H1 (cell line): ENCODE measurements at regions not wholly inside any gene's neighbourhood (a gene's known extent, or its start where the extent isn't known, plus 50 kb on each side); places are given as distances from the start of the nearest gene placed in this dataset.

Source experiments
- CTCF ChIA-PET: fragments of 300-600 bp; sonication (Branson Sonifier 250); formaldehyde crosslinking; loops from one replicate; lab custom pipeline; 2021; ENCODE audit not compliant: partially characterized antibody; lab: Charles Lee
- POLR2A ChIA-PET: fragments of 300-600 bp; sonication (Branson Sonifier 250); formaldehyde crosslinking; loops from one replicate; lab custom pipeline; 2021; ENCODE audit warnings: inconsistent platforms; ENCODE audit not compliant: partially characterized antibody; lab: Charles Lee
- DNase-seq, 2 experiments: peaks; one replicate each; pipeline versions ENCODE4 v3.0.0 to v3.0.0-alpha.2; 2010 to 2022; ENCODE audit warnings: low spot score in 2 of 2, low read depth in 1 of 2, mixed read lengths in 1 of 2
- FAIRE-seq: peaks from 2 replicates; lab custom pipeline; 2011; peaks lifted over from hg19 to GRCh38; lab: Jason Lieb, UNC
- H2AFZ ChIP-seq: 2 replicates; pipeline ENCODE4 v1.8.1; 2012; ENCODE audit warnings: low read length, inconsistent platforms
- H2AK5ac ChIP-seq: 2 replicates; pipeline ENCODE4 v1.6.1; 2013; ENCODE audit warnings: low read depth, low read length
- H2BK120ac ChIP-seq: replicated peaks from 2 replicates; pipeline ENCODE3; 2013; ENCODE audit warnings: low read depth, low read length, inconsistent platforms
- H2BK12ac ChIP-seq: 2 replicates; pipeline ENCODE4 v1.6.1; 2013; ENCODE audit warnings: low read depth, low read length
- H2BK15ac ChIP-seq: 2 replicates; pipeline ENCODE4 v1.6.1; 2013; ENCODE audit warnings: low read length
- H2BK20ac ChIP-seq: 2 replicates; pipeline ENCODE4 v1.6.1; 2013; ENCODE audit warnings: low read length
- H2BK5ac ChIP-seq: 2 replicates; pipeline ENCODE4 v1.6.1; 2013; ENCODE audit warnings: low read depth, low read length
- H3K14ac ChIP-seq: 2 replicates; pipeline ENCODE4 v1.6.1; 2013; ENCODE audit warnings: inconsistent platforms; ENCODE audit not compliant: insufficient read length
- H3K18ac ChIP-seq: 2 replicates; pipeline ENCODE4 v1.6.1; 2013; ENCODE audit warnings: low read length; ENCODE audit errors: extremely low read depth
- H3K23ac ChIP-seq: 2 replicates; pipeline ENCODE4 v1.6.1; 2013; ENCODE audit warnings: inconsistent platforms; ENCODE audit not compliant: insufficient read length
- H3K23me2 ChIP-seq: 2 replicates; pipeline ENCODE4 v1.6.1; 2013; ENCODE audit warnings: low read depth, low read length
- H3K27ac ChIP-seq: 2 replicates; pipeline ENCODE4 v1.6.1; 2011; ENCODE audit warnings: low read depth, low read length, inconsistent platforms
- H3K27me3 ChIP-seq, 4 experiments: replicated peaks in 1 of 4; 1 replicate in 1 of 4; 2 replicates in 3 of 4; pipeline versions ENCODE4 v1.6.1 to v1.8.1; 2011 to 2013; ENCODE audit warnings: low read length in 3 of 4, mild to moderate bottlenecking in 3 of 4, inconsistent platforms in 2 of 4, mixed read lengths in 2 of 4, moderate library complexity in 1 of 4; ENCODE audit not compliant: control insufficient read depth in 3 of 4, insufficient read depth in 3 of 4; ENCODE audit errors: extremely low read depth in 1 of 4
- H3K36me3 ChIP-seq, 4 experiments: 2 replicates each; pipeline versions ENCODE4 v1.6.1 to v1.8.1; 2011 to 2013; ENCODE audit warnings: mild to moderate bottlenecking in 4 of 4, low read length in 3 of 4, moderate library complexity in 2 of 4, control low read depth in 1 of 4, inconsistent platforms in 1 of 4; ENCODE audit not compliant: insufficient read depth in 4 of 4, control insufficient read depth in 2 of 4
- H3K4ac ChIP-seq: replicated peaks from 2 replicates; pipeline ENCODE3; 2013; ENCODE audit warnings: low read length, low read depth, mixed read lengths, inconsistent platforms; ENCODE audit not compliant: insufficient read length
- H3K4me1 ChIP-seq, 4 experiments: replicated peaks in 1 of 4; 1 replicate in 1 of 4; 2 replicates in 3 of 4; pipeline versions ENCODE4 v1.6.1 to v1.8.1; 2011 to 2013; ENCODE audit warnings: low read length in 3 of 4, inconsistent platforms in 2 of 4, mixed read lengths in 1 of 4; ENCODE audit not compliant: insufficient read depth in 4 of 4, control insufficient read depth in 3 of 4
- H3K4me2 ChIP-seq, 2 experiments: 2 replicates each; pipeline versions ENCODE4 v1.6.1 to v1.8.1; 2011 to 2013; ENCODE audit warnings: low read depth in 2 of 2, low read length in 2 of 2, control low read depth in 1 of 2, inconsistent platforms in 1 of 2, mild to moderate bottlenecking in 1 of 2; ENCODE audit not compliant: insufficient read depth in 1 of 2
- H3K4me3 ChIP-seq, 4 experiments: fragments of 200-600, 300-600 bp in 1 of 4; sonication (generic), shearing (Covaris generic), sonication (Bioruptor Twin) in 1 of 4; 2 replicates each; pipeline versions ENCODE4 v1.5.1 to v1.8.1; 2011 to 2016; ENCODE audit warnings: low read length in 4 of 4, low read depth in 3 of 4, control low read depth in 2 of 4, inconsistent platforms in 2 of 4, mild to moderate bottlenecking in 2 of 4, mixed read lengths in 1 of 4, moderate library complexity in 1 of 4; ENCODE audit not compliant: insufficient read depth in 2 of 4; ENCODE audit errors: extremely low read depth in 1 of 4
- H3K56ac ChIP-seq: replicated peaks from 2 replicates; pipeline ENCODE3; 2013; ENCODE audit warnings: low read depth, mild to moderate bottlenecking, mixed read lengths, low read length, inconsistent platforms; ENCODE audit not compliant: insufficient read length
- H3K79me1 ChIP-seq: 2 replicates; pipeline ENCODE4 v1.6.1; 2013; ENCODE audit warnings: low read depth, low read length, control low read depth
- H3K79me2 ChIP-seq, 2 experiments: 2 replicates each; pipeline versions ENCODE4 v1.6.1 to v1.8.1; 2012 to 2013; ENCODE audit warnings: low read length in 2 of 2, mild to moderate bottlenecking in 2 of 2, inconsistent platforms in 1 of 2; ENCODE audit not compliant: insufficient read depth in 2 of 2, control insufficient read depth in 1 of 2
- H3K9ac ChIP-seq, 4 experiments: replicated peaks in 1 of 4; 1 replicate in 1 of 4; 2 replicates in 3 of 4; pipeline versions ENCODE4 v1.6.1 to v1.8.1; 2011 to 2013; ENCODE audit warnings: low read depth in 3 of 4, low read length in 3 of 4, control low read depth in 2 of 4, mild to moderate bottlenecking in 2 of 4, moderate library complexity in 2 of 4, inconsistent platforms in 1 of 4; ENCODE audit errors: extremely low read depth in 1 of 4
- H3K9me3 ChIP-seq, 2 experiments: 2 replicates each; pipeline versions ENCODE4 v1.6.1 to v1.8.1; 2012 to 2013; ENCODE audit warnings: mild to moderate bottlenecking in 2 of 2, moderate library complexity in 2 of 2, control low read depth in 1 of 2, inconsistent platforms in 1 of 2, low read depth in 1 of 2, low read length in 1 of 2, mixed read lengths in 1 of 2; ENCODE audit not compliant: insufficient read depth in 2 of 2
- H4K20me1 ChIP-seq, 2 experiments: replicated peaks in 1 of 2; 2 replicates each; pipeline versions ENCODE3 to v1.8.1; 2011 to 2013; ENCODE audit warnings: inconsistent platforms in 2 of 2, low read length in 2 of 2, mild to moderate bottlenecking in 1 of 2; ENCODE audit not compliant: insufficient read depth in 2 of 2, control insufficient read depth in 1 of 2
- H4K5ac ChIP-seq: 2 replicates; pipeline ENCODE4 v1.6.1; 2013; ENCODE audit warnings: low read length, low read depth, mixed read lengths, inconsistent platforms; ENCODE audit not compliant: insufficient read length
- H4K8ac ChIP-seq: 2 replicates; pipeline ENCODE4 v1.8.0; 2013; ENCODE audit warnings: mild to moderate bottlenecking, moderate library complexity, low read length, inconsistent platforms; ENCODE audit not compliant: insufficient read depth; ENCODE audit errors: extremely low read depth
- H4K91ac ChIP-seq: replicated peaks from 2 replicates; pipeline ENCODE3; 2013; ENCODE audit warnings: low read length, mixed read lengths, inconsistent platforms; ENCODE audit not compliant: insufficient read length
- BRCA1 ChIP-seq: IDR thresholded peaks from 2 replicates; pipeline ENCODE4 v1.6.1; 2012; ENCODE audit warnings: low read depth, low read length, improper control_type of control experiment
- CBX5 ChIP-seq: fragments of 300-800, 300-1000 bp; sonication (generic); IDR thresholded peaks from 2 replicates; pipeline ENCODE4 v1.7.1; 2016; ENCODE audit warnings: antibody characterized with exemption, low read length, low read depth
- CREB1 ChIP-seq: IDR thresholded peaks from 2 replicates; pipeline ENCODE4 v1.6.1; 2012; ENCODE audit warnings: inconsistent platforms
- EZH2 ChIP-seq: fragments of 200-600 bp; sonication (generic); IDR thresholded peaks from 2 replicates; pipeline ENCODE4 v1.7.1; 2012; ENCODE audit warnings: low read depth, mild to moderate bottlenecking, moderate library complexity, low read length, inconsistent platforms; ENCODE audit not compliant: severe bottlenecking
- GABPA ChIP-seq: IDR thresholded peaks from 2 replicates; pipeline ENCODE4 v1.6.1; 2011; ENCODE audit warnings: mild to moderate bottlenecking, low read length, moderate library complexity, borderline replicate concordance; ENCODE audit not compliant: insufficient read depth
- HDAC6 ChIP-seq: IDR thresholded peaks from one replicate; pipeline ENCODE4 v1.7.1; 2012; ENCODE audit warnings: low read depth, mild to moderate bottlenecking, inconsistent platforms, low read length, moderate library complexity
- NRF1 ChIP-seq: IDR thresholded peaks from 2 replicates; pipeline ENCODE4 v1.6.1; 2011; ENCODE audit warnings: mild to moderate bottlenecking, low read depth, low read length, improper control_type of control experiment
- POU5F1 ChIP-seq: IDR thresholded peaks from 2 replicates; pipeline ENCODE4 v1.6.1; 2011; ENCODE audit warnings: low read depth, mild to moderate bottlenecking, low read length, moderate library complexity
- SAP30 ChIP-seq: fragments of 300-600 bp; sonication (generic); IDR thresholded peaks from 2 replicates; pipeline ENCODE4 v1.7.1; 2012; ENCODE audit warnings: low read length, moderate library complexity, mild to moderate bottlenecking, inconsistent platforms; ENCODE audit not compliant: insufficient read depth, insufficient replicate concordance
- SIRT6 ChIP-seq: IDR thresholded peaks from one replicate; pipeline ENCODE4 v1.7.1; 2012; ENCODE audit warnings: low read length, inconsistent platforms
- SUZ12 ChIP-seq: fragments of 200-600 bp; sonication (generic); IDR thresholded peaks from 2 replicates; pipeline ENCODE4 v1.6.1; 2012; ENCODE audit warnings: mild to moderate bottlenecking, inconsistent platforms, low read length, moderate library complexity, mixed read lengths
- TBP ChIP-seq: IDR thresholded peaks from 2 replicates; pipeline ENCODE4 v1.6.1; 2011; ENCODE audit warnings: low read depth, low read length, improper control_type of control experiment
- WGBS, 2 experiments: shearing (Covaris generic) in 1 of 2; methylation state at CpG; one replicate each; pipeline versions ENCODE4 v1.1.6 to v1.1.7; 2013 to 2015; ENCODE audit warnings: low lambda C conversion rate in 2 of 2, mixed read lengths in 2 of 2, inconsistent platforms in 1 of 2, low coverage in 1 of 2, missing lambda C conversion rate in 1 of 2; ENCODE audit not compliant: insufficient replicate concordance in 2 of 2, insufficient coverage in 1 of 2, insufficient read length in 1 of 2; ENCODE audit errors: extremely low coverage in 1 of 2, missing lambda C conversion rate in 1 of 2; 5-methylcytosine and 5-hydroxymethylcytosine counted together
- TF ChIP-seq, protein P1 (sequence below): IDR thresholded peaks from 2 replicates; pipeline ENCODE4 v1.6.1; 2012; ENCODE audit warnings: inconsistent platforms

DNA sequence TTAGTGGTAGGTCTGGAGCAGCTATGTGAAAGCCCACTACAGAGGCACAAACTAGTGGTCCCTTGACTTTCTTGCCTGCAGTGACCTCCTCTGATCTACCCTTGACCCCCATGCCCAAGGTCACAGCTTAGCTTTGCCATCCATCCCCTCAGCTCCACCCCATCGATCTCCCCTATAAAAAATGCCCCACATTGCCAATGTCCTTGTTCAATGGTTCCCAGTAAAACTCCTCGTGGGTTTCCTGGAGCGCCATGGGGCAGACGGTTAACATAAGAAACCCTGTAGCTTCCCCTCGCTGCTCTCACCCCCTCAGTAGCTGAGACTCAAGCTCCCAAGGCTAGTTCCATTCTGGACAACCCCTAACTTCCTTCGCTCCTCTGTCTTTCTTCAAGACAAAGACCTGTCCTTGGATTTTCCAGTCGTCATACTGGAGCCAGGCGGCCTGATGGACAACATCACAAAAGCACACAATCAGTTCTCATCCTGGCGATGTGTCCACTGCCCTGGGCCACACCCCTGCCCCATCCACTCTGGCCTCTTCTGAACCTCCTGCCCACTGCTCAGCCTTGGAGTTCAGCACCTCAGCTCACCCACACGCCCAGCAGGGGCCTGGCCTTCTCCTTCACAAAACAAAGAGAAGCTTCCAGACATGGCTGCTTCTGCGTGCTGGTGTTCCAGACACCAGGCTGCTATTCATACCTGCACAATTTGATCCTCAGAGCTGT is 1429.3 kb downstream of the BRD1 start:
- FAIRE-seq = no peak
- Histone ChIP-seq H4K5ac (no peak overlapping the region), H3K79me2 (no peaks in the 10 kb centered on the region), H2BK5ac (0 out of 2 replicates have a peak overlapping the region, but pooled peaks have one; percentile 18), H3K23me2 (no peaks in the 10 kb centered on the region), H3K4me1 (peaks cover 0 to 5% (median 0%) of the 10 kb centered on the region in 4 experiments; a peak in 2 of 7 replicates), H3K36me3 (no peaks in the 10 kb centered on the region), H3K23ac (no peak overlapping the region), H3K9me3 (no peaks in the 10 kb centered on the region; a peak in 1 of 4 replicates), H2BK20ac (0 out of 2 replicates have a peak overlapping the region, but pooled peaks have one; percentile 11), H3K27ac (no peak overlapping the region), H3K9ac (no peak overlapping the region), H3K4me3 (no peak overlapping the region), H4K8ac (no peak overlapping the region), H2AK5ac (no peak overlapping the region), H2BK12ac (no peak overlapping the region; the same call in 1 of the 2 replicates), H3K4ac (no peak overlapping the region), H3K18ac (no peak overlapping the region), H3K79me1 (no peaks in the 10 kb centered on the region), H3K27me3 (no peaks in the 10 kb centered on the region; a peak in 1 of 7 replicates), H4K91ac (no peak overlapping the region), H3K14ac (no peak overlapping the region), H3K4me2 (no peak overlapping the region), H3K56ac (no peak overlapping the region), H2BK15ac (peak overlapping the region; percentile 8; the same call in 1 of the 2 replicates), H2BK120ac (no peak overlapping the region), H2AFZ (no peak overlapping the region), H4K20me1 (no peaks in the 10 kb centered on the region)
- ChIA-PET POLR2A (interaction anchor here (0.6 kb wide), 1 partner anchor 322 kb away, joined by 3 read pairs; no protein-coding TSS in a partner anchor), CTCF (interaction anchor here (0.9 kb wide), 1 partner anchor 166 kb away, joined by 3 read pairs; no protein-coding TSS in a partner anchor)
- DNase-seq = peak in 1 of 2 experiments; percentile 22
- WGBS, 2 experiments = 91% methylated on average over 11 of the region's 11 CpGs; no CpG with 5 or more reads in 1 of the 2 experiments
- TF ChIP-seq SAP30 = no peak
- no peak for TF ChIP-seq HDAC6
- TF ChIP-seq EZH2 = no peak
- no peak for TF ChIP-seq TBP
- no peak for TF ChIP-seq CREB1
- TF ChIP-seq SIRT6 = no peak
- TF ChIP-seq, protein P1, sequence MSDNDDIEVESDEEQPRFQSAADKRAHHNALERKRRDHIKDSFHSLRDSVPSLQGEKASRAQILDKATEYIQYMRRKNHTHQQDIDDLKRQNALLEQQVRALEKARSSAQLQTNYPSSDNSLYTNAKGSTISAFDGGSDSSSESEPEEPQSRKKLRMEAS = no peak
- TF ChIP-seq SUZ12 = no peak
- TF ChIP-seq GABPA = no peak
- TF ChIP-seq BRCA1 = no peak
- no peak for TF ChIP-seq NRF1
- TF ChIP-seq CBX5 = no peak
- TF ChIP-seq POU5F1 = no peak
